Anterior cingulate cortex (tissue), 58 donors: ENCODE measurements at regions not wholly inside any gene's neighbourhood (a gene's known extent, or its start where the extent isn't known, plus 50 kb on each side); places are given as distances from the start of the nearest gene placed in this dataset.

ENCODE experiments used
- DNase-seq, 58 donors: peaks; one replicate each; lab custom pipeline; 2025; lab: John Stamatoyannopoulos, UW

GRCh38 chr5:170451747-170452365, 52.0 kb upstream of the KCNIP1 start:
- DNase-seq: no peak

GRCh38 chr5:170450061-170450669, 53.7 kb upstream of the KCNIP1 start:
- DNase-seq: no peak

GRCh38 chr5:170449232-170449631, 54.6 kb upstream of the KCNIP1 start:
- DNase-seq: no peak

- DNase-seq: no peak
These were observed 55.6 kb upstream of the KCNIP1 start for GRCh38 chr5:170448221-170448620.

GRCh38 chr5:170446365-170446764, 57.2 kb upstream of the KCNMB1 start:
- DNase-seq: no peak

GRCh38 chr5:170445936-170446335, 56.8 kb upstream of the KCNMB1 start:
- DNase-seq: no peak

GRCh38 chr5:170444969-170445505, 55.9 kb upstream of the KCNMB1 start:
- no peak for DNase-seq

GRCh38 chr5:170444181-170444580, 55.0 kb upstream of the KCNMB1 start:
- DNase-seq: no peak

- no peak for DNase-seq
These were observed 54.5 kb upstream of the KCNMB1 start for GRCh38 chr5:170443624-170444023.

GRCh38 chr5:170442921-170443320, 53.8 kb upstream of the KCNMB1 start:
- no peak for DNase-seq

- no peak for DNase-seq
These were observed 53.2 kb upstream of the KCNMB1 start for GRCh38 chr5:170442391-170442790.

GRCh38 chr5:170441393-170441784, 52.2 kb upstream of the KCNMB1 start:
- DNase-seq: no peak

- DNase-seq: no peak
These were observed 51.7 kb upstream of the KCNMB1 start for GRCh38 chr5:170440771-170441392.

- DNase-seq: no peak
These were observed 50.7 kb upstream of the KCNMB1 start for GRCh38 chr5:170439944-170440269.

GRCh38 chr5:170439223-170439943, 50.2 kb upstream of the KCNMB1 start:
- DNase-seq: peak in 20 of 58 donors; percentile 7 to 71 (median 25)
